ENCODE measurements at regions not wholly inside any gene's neighbourhood (a gene's known extent, or its start where the extent isn't known, plus 50 kb on each side); places are given as distances from the start of the nearest gene placed in this dataset.

GRCh38 chr1:94741510-94741909 is 78.6 kb upstream of the SLC44A3 start:
- TF ChIP-seq EZH2 (IDR thresholded peaks at IDR 0.05; ENCODE audit: insufficient read depth, low read length) (no peak), CTCF (IDR thresholded peaks at IDR 0.05; ENCODE audit: insufficient read depth, low read depth, low read length) (no peak)
